HG03103 (cell line): ENCODE measurements at regions not wholly inside any gene's neighbourhood (a gene's known extent, or its start where the extent isn't known, plus 50 kb on each side); places are given as distances from the start of the nearest gene placed in this dataset.

Experiments
- ATAC-seq: cut with Tn5 transposase; IDR thresholded peaks from one replicate; pipeline ENCODE4 v1.9.1; 2021; ENCODE audit warnings: low read depth; ENCODE audit not compliant: unreplicated experiment

DNA sequence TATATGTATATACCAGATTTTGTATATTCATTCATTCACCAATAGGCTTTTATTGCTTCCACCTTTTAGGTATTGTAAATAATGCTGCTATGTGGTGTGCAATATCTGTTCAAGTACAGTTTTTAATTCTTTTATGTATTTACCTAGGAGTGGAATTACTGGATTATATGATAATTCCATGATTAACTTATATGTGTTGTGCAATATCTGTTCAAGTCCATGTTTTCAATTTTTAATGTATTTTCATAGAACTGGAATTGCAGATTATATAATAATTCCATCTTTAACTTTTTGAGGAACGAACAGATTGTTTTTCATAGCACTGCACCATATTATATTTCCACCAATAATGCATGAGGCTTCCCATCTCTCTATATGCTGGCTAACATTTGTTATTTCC lies 50.6 kb upstream of the L3MBTL4 start:
- ATAC-seq = no peak

GRCh38 chr18:6476190-6476589 lies 61.5 kb upstream of the L3MBTL4 start:
- no peak for ATAC-seq

GRCh38 chr18:6476880-6477279 lies 62.2 kb upstream of the L3MBTL4 start:
- ATAC-seq = no peak

- no peak for ATAC-seq
These were observed 63.4 kb upstream of the L3MBTL4 start for GRCh38 chr18:6478121-6478520.

DNA sequence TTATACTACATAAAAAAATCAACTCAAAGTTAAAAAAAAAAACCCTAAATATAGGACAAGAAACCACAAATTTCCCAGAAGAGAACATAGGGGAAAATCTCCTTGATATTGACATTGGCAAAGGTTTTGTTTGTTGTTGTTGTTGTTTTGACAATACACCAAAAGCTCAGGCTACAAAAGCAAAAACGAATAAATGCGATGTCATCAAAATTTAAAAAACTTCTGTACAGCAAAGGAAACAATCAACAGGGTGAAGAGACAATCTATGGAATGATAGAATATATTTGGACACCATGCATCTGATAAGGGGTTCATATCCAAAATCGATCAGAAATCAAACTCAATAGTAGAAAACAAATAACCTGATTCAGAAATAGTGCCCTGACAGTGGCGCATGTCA lies 65.0 kb upstream of the L3MBTL4 start:
- no peak for ATAC-seq

DNA sequence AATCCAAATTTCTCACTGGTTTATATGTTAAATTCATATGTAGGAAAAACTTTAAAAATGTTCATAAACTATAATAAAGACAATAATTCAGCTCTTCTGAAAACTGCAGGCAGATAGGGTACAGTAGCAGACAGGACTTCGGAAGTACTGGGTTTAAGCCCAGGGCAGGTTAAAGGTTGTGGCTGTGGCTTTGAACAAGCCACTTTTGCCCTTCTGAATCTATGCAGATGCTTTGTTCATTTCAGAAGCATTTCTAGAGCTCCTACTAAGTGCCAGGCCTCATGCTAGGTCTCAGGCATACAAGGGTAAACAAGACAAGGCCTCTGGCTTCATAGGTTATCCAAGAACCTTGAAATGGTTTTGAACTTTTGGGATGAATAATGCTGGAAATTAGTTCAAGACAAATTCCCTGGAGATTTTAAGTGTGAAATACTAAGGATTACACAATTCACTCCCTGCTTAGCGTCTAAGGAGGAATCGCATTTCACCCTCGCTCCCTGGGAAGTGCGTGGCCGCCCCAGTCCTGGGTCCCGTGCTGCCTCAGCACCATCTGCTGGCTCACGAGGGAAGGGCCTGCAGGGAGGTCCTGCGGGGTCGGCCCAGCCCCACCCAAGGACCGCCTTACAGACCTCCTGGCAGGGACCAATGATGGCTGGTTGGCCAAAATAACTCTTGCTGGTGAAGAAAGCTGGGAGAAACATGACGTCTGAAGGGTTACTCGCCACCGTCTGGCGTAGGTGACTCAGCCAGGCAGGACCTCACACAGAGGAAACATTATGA lies 67.7 kb upstream of the L3MBTL4 start:
- peak; percentile 68 for ATAC-seq

GRCh38 chr18:6484659-6485058 lies 69.9 kb upstream of the L3MBTL4 start:
- no peak for ATAC-seq

GRCh38 chr18:6486313-6486712 lies 71.6 kb upstream of the L3MBTL4 start:
- ATAC-seq = no peak

DNA sequence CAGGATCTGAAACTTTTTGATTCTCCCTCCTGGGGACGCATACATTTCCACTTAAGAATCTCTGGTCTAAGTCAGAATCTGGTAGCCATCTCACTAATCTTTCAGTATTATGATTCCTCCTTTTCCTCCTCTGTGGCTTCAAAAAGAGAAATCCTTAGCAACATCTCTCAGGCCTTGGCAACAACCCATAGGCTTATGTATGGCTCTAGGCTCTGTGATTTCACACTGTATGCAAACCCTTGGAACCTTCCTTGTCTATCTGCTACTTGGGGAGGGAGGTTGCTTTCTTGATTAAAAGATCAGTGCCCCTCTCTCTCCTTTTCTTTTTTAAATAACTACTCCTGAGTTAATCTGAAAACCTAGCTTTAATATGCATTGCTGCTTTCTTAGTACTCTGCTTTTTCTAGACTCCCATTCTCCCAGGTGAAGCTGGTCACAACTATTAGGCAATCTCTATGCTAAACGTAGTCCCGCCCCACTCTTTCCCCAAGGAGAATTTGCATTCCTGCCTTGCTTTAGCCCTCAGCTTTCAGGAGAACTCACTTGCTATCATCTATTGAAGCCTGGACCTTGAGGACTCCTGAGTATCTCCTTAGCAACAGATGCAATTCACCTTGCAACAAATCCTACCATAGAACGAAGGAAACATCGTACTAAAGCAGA lies 72.2 kb upstream of the L3MBTL4 start:
- no peak for ATAC-seq

DNA sequence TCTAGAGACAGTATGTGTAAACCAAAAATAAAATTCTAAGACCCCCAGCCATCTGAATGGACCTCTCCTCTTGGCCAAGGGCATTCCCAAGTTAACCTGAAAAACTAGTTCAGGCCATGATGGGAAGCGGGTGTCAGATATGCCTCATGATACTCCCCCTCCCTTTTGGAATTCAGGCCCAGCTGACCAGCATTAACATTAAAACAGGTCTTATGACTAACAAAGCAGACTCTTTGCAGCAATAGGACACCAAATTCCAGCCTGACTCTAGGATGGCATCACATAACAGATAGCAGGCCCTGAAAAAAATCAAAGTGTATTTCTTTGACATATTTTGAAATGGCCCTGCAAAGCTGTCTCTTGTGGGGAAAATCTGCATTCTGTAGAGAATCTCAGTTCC lies 73.3 kb upstream of the L3MBTL4 start:
- no peak for ATAC-seq

GRCh38 chr18:6488956-6489355 lies 74.2 kb upstream of the L3MBTL4 start:
- ATAC-seq = no peak

DNA sequence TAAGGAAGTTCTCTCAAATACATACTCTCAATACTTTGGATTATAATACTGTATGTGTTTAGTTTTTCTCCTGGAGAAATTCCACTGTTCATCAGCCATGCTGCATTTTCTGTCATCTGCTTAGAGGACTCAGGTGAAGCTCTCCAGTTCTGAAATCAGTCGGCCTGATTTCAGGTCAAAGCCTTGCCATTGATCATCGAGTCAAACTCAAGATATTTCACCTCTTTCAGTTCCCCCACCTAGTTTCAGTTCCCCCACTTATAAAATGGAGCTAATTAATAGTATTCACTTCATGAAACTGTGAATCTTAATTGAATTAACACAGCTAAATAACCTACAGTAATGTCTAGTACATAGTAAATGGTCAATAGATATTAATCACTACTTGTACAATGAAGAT lies 75.3 kb upstream of the L3MBTL4 start:
- no peak for ATAC-seq

GRCh38 chr18:6493194-6493593 lies 78.5 kb upstream of the L3MBTL4 start:
- ATAC-seq = no peak

DNA sequence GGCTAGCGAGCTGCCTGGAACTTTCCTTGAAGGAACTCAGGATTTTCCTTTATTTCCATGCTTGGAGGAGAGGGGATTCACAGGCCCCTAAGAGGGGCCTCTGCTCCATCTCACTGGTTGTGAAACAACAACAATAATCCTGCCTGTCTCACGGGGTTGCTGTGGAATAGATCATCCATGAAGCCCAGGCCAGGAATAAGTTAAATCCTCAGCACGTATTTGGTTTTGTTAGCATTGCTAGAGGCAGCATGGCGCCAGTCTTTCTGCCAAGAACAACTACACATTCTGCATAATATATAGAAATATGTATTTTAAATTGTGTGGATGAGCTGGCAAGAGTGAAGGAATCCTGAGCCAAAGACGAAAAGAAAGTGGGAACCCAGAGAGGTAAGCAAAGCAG lies 80.8 kb upstream of the L3MBTL4 start:
- no peak for ATAC-seq

- no peak for ATAC-seq
These were observed 82.8 kb upstream of the L3MBTL4 start for GRCh38 chr18:6497543-6497942.

GRCh38 chr18:6498289-6498856 lies 83.7 kb upstream of the L3MBTL4 start:
- no peak for ATAC-seq

DNA sequence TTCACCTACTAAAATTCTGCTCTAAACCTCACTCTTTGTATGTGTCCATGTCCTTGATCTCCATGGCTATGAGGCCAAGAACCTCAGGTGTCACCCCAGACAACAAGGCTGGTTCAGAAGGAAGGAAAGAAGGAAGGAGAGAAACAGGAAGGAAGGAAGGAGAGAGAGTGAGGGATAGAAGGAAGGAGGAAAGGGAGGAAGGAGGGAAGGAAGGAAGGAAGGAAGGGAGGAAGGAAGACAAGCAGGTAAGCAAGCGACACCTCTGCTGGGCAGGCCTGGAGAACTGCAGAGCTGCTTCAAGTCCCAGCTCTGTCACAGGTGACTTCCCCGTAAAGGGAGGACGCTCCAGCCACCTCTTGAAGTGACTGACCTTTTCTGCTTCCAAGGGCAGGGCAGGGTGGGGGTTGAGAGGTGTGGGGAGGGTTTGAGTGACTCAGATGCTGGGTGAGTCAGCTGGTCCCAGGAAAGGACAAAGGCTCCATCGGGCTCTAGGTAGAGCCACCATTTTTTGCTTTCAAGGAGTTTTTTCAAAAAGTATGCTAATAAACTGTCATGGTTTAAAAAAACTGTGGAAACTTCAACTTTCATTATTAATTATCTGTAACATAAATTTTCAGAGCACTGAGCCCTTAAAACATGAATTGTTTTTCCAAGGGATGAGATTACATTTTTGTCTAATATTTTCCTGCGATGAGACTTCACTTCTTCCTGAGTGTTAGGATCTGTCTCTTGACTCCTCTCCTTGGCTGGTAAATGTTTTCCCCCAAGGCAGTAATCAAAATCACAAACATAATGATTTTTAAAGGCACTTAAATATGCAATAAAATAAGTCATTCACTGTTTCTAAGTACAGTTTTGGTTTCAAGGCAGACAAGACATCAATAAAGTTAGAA lies 90.1 kb upstream of the L3MBTL4 start:
- no peak for ATAC-seq

DNA sequence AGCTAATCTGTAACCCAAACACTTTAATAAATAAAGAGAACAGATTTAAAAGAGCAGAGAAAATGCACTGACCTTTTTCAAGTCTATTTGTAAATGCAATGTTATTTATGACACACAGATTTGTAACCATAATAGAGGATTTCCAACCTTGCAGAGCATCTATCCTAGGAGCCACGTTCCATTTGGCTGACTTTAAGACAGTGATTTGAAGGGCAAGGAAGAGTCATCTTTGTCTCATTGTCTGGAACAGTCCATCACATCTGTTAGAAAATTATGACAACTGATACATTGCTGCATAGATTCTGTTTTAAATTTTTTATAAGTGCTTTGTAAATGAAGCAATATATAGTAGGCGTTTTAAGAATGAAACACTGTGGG lies 90.8 kb upstream of the L3MBTL4 start:
- ATAC-seq = no peak

DNA sequence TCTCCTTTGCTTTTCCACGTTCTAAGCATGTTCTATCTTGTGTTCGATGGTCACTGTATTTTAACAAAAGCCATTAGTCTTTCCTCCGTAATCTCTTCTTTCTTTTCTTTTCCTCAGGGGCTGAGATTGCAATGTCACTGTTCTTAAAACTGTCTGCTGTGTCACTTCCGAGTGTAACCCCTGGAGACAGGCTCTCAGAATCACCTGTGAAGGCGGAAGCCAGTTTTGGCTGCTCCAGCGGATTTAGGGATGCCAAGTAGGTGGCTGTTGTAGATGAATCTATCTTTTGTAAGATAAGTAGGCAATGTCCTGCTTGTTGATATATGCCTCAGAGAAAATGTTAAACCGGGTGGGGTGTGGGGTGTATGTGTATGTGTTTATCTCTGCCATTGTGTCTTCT lies 94.7 kb upstream of the L3MBTL4 start:
- ATAC-seq = no peak

DNA sequence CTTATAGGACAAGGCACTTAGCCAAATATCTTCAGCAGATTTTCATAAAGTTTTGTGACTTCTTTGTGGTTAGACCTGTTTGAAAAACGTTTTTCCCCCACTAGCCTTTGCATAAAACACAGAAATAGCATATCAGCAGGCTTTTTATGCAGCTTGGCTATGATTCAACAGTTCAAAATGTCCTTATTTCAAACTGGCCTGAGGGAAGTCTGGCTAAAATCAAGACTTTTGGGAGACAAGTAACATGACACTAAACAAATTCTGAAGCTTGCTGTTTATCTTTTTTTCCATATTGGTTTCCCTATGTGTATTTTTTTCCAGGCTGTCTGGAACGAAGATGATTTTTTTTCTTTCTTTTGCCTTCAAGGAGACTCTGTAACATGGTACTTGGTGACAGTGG lies 95.1 kb upstream of the L3MBTL4 start:
- ATAC-seq = no peak

DNA sequence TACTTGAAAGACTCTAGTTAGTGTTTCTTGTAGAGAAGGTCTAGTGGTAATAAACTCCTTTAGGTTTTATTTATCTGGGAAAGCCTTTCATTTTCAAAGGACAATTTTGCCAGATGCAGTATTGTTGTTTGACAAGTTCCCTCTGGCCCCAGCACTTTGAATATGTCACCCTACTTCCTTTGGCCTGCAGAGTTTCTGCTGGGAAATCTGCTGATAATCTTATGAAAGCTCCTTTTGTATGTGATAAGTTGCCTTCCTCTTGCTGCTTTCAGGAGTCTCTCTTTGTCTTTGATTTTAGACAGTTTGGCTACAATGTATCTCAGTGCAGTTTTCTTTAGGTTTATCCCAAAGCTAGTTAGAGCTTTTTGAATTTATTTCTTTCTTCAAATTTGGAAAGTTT lies 106.2 kb upstream of the L3MBTL4 start:
- ATAC-seq = no peak
